ENCODE measurements at regions not wholly inside any gene's neighbourhood (a gene's known extent, or its start where the extent isn't known, plus 50 kb on each side); places are given as distances from the start of the nearest gene placed in this dataset.
"Not testable (repeated sequence)": the region's sequence is repeated elsewhere in the genome, so short reads cannot be mapped to it uniquely, and the experiment has no call there.

DNA sequence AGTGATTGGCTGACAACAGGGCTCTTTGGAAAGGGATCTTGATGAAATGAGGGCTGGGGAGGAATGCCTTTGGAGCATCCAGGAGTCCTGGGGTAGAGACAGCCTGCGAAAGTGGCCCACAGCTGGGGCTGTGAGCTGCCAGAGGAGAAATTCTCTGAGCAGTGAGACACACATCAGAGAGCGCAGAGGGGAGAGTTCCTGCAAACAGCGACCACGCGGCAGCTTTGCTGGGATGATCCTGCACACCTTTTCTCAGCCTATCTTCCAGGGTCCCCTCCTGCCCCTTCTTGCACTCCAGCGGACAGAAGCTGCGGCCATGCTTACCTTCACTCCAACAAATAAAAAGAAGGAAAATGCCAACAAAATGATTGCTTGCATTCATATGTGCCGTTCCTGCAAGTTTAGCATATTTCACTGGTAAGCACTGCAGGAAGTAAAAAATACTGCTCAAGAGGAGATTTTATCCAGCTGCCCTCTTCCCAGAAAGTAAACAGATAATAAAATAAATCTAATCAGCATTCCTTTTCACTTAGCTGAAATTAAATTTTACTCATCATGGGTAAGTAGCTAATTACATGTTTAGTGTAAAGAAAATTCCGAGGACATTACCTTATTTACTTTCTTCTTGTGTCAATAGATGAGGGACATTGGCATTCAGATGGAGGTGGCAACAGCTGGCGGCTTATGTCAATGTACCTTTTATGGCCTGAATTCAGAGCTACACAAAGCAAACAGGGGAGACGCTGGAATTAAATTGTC, 339.9 kb upstream of the ARID1B start:
- no peak for DNase-seq (ENCODE audit: low read depth, low spot score)
- H3K4me3 ChIP-seq (ENCODE audit: low read length) = no peak overlapping the region

DNA sequence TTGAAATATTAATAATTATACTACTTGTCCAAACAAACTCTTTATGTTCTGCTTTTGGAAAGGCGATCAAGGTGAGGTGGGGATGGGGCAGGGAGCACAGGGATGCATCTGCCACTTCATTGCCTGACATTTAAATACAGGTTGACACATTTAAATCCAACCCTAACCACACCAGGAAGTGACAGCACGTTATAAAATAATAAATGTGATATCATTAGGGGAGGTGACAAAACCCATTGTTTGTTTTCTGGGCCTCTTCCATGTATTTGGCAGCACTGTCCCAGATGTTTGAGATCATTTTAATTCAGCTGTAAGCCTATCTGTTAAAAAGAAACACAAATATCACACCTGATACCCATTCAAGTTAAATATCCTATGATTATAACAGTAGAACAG, 342.4 kb upstream of the ARID1B start:
- no peak for DNase-seq (ENCODE audit: low read depth, low spot score)

DNA sequence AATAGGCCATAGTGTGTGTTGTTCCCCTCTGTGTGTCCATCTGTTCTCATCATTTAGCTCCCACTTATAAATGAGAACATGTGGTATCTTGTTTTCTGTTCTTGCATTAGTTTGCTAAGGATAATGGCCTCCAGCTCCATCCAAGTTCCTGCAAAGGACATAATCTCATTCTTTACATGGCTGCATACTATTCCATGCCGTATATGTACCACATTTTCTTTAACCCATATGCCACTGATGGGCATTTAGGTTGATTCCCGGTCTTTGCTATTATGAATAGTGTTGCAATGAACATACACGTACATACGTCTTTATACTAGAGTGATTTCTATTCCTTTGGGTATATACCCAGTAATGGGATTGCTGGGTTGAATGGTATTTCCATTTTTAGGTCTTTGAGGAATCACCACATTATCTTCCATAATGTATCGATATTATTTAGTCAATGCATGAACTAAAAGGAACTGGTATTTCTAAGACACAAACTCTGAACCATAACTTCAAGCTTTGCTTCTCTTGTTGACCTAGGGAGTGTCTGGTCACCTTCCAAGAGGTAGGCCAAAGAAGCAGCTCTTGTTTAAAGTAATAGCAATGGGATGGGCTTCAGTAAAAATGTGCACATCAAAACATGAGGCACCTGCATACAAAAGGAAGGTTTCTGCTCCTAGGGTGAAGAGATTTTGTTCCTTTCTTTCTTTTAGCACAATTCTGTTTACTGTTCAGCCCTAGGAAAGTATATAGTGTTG, 343.0 kb upstream of the ARID1B start:
- DNase-seq (ENCODE audit: low read depth, low spot score) = no peak
- no peak overlapping the region for H3K4me3 ChIP-seq (ENCODE audit: low read length)

More for the DNA sequence above, 342.4 kb upstream of the ARID1B start:
- no peak overlapping the region for H3K4me3 ChIP-seq (ENCODE audit: low read length)

DNA sequence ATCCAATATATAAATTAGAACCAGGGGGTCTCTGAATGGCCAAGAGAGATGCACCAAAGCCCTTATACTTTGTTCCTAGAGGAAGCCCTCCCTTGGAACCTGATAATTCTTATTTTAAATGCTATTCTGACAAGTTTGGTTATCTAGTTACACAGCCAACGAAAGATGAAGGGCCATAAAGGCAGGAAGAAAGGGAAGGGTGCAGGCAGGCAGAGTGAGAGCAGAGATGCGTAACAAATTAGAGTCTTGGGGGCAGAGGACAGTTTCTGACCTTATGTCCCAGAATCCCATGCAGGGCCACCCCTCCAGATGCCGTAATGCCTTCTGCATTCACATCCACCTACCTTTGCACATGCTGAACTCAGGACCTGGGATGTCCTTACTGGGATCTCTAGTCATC, 344.6 kb upstream of the ARID1B start:
- H3K4me3 ChIP-seq (ENCODE audit: low read length) = no peak overlapping the region

DNA sequence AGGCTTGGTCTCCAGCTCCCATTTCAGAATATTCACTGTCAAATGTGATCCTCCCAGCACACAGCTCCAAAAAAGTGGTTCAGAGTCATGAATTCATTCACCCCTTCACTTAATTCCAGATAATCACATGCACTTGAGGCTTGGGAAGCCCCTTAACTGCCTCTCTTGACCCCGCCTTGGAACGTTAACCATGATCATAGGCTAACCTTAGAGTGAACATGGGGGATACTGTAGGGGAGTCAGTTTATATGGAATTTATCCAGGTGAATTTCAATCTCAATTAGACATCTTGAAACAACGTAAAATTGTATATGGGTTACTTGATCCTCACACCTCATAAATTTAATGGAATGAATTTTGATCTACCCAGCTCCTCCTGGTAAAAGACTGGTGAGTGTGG, 346.8 kb upstream of the ARID1B start:
- DNase-seq (ENCODE audit: low read depth, low spot score) = no peak
- no peak overlapping the region for H3K4me3 ChIP-seq (ENCODE audit: low read length)

More for the DNA sequence above, 344.6 kb upstream of the ARID1B start:
- DNase-seq (ENCODE audit: low read depth, low spot score) = no peak

DNA sequence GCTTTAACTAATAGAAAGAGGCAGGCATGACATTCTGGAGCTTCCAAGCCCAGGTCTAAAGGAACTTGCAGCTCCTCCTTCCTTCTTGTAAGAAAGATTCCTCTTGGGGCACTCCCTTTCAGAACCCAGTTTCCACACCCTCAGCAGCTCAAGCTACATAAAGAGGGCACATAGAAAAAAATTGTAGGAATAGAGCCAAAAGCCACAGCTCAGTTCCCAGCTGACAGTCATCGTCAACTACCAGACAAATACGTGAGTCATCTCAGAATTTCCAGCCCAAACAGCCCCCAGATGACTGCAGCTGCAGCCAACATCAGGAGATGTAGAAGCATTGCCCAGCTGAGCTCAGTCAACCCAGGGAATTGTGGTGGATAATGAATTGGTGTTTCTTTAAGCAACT, 349.8 kb upstream of the ARID1B start:
- no peak for DNase-seq (ENCODE audit: low read depth, low spot score)
- H3K4me3 ChIP-seq (ENCODE audit: low read length) = no peak overlapping the region

DNA sequence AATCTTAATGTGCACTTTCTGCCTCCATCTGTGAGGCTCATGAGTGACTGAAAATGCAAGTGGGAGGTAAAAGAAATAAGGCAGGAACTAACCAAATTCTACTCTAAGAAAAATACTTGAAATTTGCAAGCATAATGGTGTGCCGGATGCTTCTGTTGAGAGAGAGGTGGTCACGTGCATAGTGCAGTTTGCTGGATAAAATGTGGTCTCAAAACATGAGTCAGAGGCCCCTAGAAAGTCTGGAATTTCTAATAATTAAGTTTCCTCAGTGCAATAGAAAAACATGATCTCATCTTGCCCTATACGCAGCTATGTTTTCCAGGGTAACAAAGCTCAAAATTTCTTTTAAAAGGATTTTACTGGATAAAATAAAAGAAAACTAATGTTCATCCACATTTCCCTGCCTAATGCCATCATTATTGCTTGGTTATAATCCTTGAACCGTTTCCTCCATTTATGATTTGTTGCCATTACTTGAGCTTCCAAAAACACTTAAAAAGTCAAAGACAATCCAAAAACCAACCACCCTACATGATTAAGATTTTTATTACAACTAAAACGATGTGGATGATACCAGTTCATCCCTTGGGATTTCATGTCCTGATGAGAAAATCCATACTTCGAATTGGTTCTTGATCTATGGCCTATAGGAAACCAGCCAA, 351.7 kb upstream of the ARID1B start:
- no peak for DNase-seq (ENCODE audit: low read depth, low spot score)
- H3K4me3 ChIP-seq (ENCODE audit: low read length) = no peak overlapping the region

DNA sequence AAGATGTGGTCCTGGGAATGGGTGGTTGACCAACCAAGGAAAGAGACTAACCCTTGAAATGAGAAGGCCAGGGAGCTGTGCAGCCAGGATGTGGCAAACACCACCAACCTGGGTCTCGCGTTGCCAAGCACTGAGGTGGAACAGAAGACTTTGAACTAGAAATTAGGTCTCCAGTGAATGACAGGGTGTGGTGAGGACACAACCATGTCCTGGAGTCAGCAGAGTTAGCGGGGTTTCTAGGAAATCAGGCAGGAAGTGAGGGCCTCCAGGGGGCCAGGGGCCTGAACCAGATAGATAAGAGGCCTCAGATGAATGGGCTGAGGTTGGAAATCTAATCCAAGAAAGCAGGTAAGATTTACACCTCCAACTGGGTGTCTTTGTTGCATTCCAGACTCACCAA, 353.3 kb upstream of the ARID1B start:
- DNase-seq (ENCODE audit: low read depth, low spot score) = peak; percentile 74
- no peak overlapping the region for H3K4me3 ChIP-seq (ENCODE audit: low read length)

DNA sequence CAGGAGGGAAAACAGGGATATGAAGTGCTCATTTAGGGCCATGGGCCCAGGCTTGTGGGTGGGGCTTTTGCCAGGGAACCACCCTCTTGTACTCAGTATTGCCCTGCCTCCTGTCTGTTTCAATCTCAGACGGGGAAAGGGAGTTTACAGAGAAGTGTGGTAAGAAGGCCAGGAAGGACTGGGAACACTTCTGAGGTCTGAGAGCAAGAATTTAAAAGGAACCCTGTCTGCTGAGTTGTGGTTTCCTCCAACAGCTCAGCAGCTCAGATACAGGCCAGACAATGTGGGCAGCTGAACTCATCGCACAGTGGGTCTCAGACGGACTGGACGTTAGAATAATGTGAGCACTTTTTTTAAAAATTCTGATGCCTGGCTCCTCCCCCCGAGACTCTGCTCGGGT, 354.1 kb upstream of the ARID1B start:
- DNase-seq (ENCODE audit: low read depth, low spot score) = no peak
- no peak overlapping the region for H3K4me3 ChIP-seq (ENCODE audit: low read length)

DNA sequence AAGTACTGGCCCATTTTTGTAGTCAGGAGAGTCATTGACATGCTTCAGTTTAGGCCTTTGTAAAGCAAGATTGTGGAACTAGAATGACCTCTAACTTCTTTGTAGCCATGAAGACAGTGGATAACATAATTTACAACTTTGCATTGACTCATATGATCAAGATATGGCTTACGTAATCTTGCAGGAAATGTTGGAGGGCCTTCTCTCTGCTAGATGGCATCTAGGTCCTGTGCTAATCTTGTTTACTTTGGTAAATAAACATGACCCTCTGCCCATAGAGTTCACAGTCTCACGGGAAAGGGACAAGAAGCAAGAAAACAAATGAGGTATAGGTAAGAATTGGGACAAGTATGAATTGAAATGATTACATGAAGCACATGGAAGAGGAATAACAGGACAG, 355.2 kb upstream of the ARID1B start:
- no peak overlapping the region for H3K4me3 ChIP-seq (ENCODE audit: low read length)
- no peak for DNase-seq (ENCODE audit: low read depth, low spot score)

DNA sequence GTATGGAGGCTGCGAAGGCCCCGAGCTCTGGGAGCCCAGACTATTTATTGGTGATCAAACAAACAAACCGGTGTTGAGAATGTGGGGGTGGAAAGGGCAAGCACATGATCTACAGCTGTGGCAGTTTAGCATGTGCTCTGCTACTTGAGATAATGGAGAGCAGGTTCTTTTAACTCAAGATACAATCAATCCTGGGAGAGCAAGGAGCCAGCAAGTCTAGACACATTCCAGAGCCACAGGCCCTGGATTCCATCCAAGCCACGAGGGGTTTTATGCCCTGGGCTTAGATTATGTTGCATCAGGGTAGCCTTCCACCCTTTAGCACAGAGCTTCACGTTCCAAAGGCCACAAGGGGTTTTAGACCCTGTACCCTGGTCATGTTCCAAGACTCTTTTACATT, 355.9 kb upstream of the ARID1B start:
- not testable (repeated sequence) for DNase-seq (ENCODE audit: low read depth, low spot score); H3K4me3 ChIP-seq (ENCODE audit: low read length)

DNA sequence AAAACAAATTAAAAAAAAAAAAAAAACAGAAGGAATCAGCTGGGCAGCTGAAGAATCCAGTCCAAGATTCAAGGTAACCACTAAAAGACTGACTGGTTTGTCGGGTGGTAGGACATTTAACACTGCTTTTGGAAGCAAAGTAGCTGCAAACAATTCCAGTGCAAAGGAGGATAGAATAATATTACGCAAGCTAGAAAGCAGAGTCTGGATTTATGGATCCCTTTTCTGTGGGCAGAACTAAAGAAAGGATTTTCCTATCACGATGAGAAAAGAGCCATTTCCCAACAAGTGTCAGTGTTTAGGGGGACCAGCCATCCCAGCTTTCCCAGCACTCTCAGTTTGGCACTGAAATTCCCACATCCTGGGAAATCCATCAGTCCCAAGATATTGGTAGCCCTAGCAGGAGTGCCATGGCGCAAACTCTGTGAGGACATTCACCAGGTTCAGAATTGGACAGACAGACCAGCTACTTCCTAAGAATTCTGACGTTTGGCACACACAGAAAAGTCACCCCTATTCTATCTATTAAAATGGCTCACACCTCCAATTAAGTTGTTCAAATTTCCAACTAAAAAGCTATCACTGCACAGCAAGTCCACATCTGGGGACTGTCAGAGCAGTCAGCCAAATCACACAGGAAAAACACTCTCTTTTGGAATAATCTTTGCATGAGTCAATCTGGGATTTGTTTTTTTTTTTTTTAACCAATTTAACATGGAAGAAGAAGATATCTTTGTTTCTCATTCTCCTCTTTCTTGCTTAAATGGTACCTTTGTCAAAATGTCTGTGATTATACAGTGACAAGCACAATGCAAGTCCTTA, 356.8 kb upstream of the ARID1B start:
- no peak overlapping the region for H3K4me3 ChIP-seq (ENCODE audit: low read length)

DNA sequence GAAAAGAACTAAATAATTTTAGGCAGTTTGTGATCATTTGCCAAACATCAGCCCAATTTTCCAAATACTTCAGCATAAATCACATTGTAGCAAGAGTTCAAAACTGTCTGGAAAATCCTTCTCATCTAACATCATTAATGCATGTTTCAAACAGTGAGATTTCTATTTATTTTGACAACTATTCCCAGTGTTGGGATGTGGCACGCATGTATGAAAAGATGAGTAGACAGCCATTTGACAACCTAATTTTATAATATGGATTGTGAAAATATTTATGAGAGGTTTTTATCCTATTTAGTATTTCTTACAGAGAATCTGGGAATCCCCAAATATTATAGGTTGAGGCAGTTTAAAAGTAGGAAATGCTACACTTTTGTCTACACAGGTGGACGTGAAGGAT, 357.6 kb upstream of the ARID1B start:
- no peak for DNase-seq (ENCODE audit: low read depth, low spot score)

More for the DNA sequence above, 356.8 kb upstream of the ARID1B start:
- DNase-seq (ENCODE audit: low read depth, low spot score) = no peak

DNA sequence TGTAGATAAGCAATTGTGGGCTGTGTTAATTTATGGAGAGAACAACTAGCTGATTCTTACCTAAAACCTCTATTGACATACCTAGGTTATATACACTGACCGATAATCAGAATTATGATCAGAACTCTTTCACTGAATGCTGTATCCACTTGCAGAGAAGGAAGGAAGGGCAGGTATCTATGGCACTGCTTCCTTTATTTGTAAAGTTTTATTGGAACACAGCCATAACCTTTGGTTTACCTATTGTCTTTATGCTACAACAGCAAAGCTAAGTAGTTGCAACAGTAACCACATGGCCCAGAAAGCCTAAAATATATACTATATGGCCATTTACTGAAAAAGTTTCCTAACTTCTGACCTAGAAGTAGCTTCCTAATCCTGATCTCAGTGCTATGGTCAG, 358.9 kb upstream of the ARID1B start:
- no peak for DNase-seq (ENCODE audit: low read depth, low spot score)
- no peak overlapping the region for H3K4me3 ChIP-seq (ENCODE audit: low read length)

More for the DNA sequence above, 357.6 kb upstream of the ARID1B start:
- H3K4me3 ChIP-seq (ENCODE audit: low read length) = no peak overlapping the region

DNA sequence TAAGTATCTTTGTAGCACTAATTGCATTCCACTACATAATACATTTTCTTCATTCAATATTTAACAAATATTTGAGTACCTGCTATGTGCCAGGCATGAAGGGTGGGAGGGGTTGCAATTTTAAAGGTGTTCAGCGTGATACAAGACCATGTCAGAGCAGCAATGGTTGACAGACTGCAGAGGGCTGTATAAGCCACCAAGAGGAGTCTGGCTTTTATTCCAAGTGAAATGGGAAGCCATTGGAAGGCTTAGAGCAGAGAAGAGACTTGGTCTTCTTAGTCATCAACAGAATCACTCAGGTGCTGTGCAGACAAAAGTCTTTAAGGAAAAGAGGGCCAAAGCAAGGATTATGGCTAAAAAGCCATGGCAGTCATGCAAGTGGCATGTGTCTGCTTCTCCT, 360.8 kb upstream of the ARID1B start:
- no peak for DNase-seq (ENCODE audit: low read depth, low spot score)
- H3K4me3 ChIP-seq (ENCODE audit: low read length) = no peak overlapping the region

DNA sequence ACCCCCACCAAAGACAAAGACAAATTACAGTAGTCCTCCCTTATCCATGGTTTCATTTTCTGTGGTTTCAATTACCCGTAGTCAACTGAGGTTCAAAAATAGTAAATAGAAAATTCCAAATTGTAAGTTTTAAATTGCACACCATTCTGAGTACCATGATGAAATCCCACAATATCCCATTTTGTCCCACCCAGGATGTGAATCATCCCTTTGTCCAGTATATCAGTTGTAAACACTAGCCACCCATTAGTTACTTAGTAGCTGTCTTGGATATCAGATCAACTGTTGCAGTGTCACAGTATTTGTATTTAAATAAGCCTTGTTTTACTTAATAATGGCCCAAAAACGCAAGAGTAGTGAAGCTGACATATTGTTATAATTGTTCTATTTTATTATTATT, 364.0 kb upstream of the ARID1B start:
- no peak for DNase-seq (ENCODE audit: low read depth, low spot score)
- H3K4me3 ChIP-seq (ENCODE audit: low read length) = no peak overlapping the region

DNA sequence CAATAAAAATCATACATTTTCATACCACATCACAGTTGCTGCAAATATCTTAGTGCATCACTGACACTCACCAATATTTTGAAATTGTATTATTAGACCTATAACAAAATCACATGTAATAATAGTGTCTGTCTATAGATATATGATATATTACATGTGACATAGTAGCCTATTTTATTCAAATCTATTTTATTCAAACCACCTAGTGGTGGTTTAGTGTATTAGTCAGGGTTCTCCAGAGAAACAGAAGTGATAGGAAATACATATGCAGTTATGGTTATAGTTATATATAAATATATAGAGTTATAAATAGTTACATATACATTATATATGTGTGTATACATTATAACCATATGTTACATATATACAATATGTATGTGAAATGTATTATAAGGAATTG, 366.5 kb upstream of the ARID1B start:
- no peak for DNase-seq (ENCODE audit: low read depth, low spot score)
- H3K4me3 ChIP-seq (ENCODE audit: low read length) = no peak overlapping the region

DNA sequence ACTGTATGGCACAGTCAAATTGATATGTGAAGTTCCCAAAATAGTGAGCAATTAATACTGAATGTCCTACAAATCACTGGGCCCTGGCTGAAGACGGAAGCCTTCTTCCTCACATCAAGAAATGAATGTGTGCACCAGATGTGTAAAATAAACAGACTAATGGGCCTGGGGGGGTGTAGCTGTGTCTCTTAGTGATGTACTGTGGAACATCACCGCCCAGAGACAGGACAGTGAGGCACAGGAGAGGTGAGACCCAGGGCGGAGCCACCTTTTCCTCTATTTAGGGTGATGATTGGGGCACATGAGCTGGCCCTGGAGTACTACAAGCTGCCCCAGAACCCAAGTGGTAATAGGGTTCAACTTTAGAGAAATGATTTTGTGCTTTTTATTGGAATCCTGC, 368.5 kb upstream of the ARID1B start:
- H3K4me3 ChIP-seq (ENCODE audit: low read length) = no peak overlapping the region
- DNase-seq (ENCODE audit: low read depth, low spot score) = no peak

DNA sequence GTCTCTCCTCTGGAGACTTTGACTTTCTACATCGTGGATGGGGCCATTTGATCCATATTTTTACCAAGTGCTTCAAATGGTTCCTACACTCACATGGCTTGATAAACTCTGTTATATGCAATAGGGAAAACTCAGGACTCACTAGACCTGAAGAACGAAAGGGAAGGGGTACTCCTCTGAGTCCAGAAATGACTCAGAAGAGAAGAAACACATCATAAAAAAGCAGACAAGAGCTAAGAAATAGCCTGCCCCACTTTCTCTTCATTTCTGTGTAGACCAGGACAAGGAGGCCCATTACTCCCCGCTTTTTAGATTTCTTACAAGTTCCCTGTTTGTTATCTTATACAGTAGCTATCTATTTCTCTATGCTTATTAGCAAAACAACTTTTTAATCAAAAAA, 369.8 kb upstream of the ARID1B start:
- no peak overlapping the region for H3K4me3 ChIP-seq (ENCODE audit: low read length)
- no peak for DNase-seq (ENCODE audit: low read depth, low spot score)

All from Jurkat, Clone E6-1 (cell line).